ENCODE measurements at regions not wholly inside any gene's neighbourhood (a gene's known extent, or its start where the extent isn't known, plus 50 kb on each side); places are given as distances from the start of the nearest gene placed in this dataset.

DNA sequence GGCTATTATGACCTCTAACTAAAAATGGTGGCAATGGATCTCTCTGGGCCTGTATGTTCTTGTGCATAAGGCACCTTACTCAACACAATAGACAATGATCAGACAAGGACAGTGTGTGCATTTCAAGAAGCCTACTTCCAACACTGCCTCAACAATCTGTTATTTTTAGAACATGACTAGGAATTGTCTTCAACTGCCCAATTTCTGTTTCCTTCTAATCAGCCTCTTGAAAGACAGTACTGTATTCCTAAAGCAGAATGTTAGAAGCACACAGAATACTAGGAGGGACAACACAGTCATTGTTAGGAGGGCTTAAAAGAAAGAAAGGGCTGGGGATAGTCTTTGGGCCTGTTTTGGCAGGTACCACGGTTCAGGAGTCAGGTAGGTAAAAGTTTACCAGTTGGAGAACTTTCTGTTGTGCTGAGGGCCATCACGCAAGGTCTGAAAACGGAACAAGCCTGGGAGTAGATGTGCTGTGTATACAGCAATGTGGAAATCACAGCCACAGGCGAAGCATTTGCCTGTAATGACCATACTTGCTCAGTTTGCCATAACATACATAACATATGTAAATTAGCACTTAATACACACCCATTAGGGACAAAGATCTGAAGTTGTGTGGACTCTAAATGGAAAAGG is 100.8 kb upstream of the ATXN3L start:
- TF ChIP-seq POLR2AphosphoS5 (IDR thresholded peaks at IDR 0.05; ENCODE audit: low read depth, low read length) (no peak), TAF1 (IDR thresholded peaks at IDR 0.05; ENCODE audit: borderline replicate concordance, insufficient read depth, low read length) (no peak), SIN3A (IDR thresholded peaks at IDR 0.05; ENCODE audit: borderline replicate concordance, insufficient read depth, low read length) (no peak), REST (IDR thresholded peaks at IDR 0.05; ENCODE audit: insufficient read depth in 1 of 2, low read depth in 2 of 2, low read length in 2 of 2) (no peak)
